ENCODE measurements at regions not wholly inside any gene's neighbourhood (a gene's known extent, or its start where the extent isn't known, plus 50 kb on each side); places are given as distances from the start of the nearest gene placed in this dataset.

GRCh38 chr9:81492710-81493447 lies 196.5 kb downstream of the TLE1 start:
- DNase-seq = no peak
- in situ Hi-C loops (cut with MboI; ENCODE audit: low pct_unique_long_range_greater_than_20kb, low sequenced_read_pairs) = no loop called here

GRCh38 chr9:81490605-81491331 lies 198.6 kb downstream of the TLE1 start:
- in situ Hi-C loops (cut with MboI; ENCODE audit: low pct_unique_long_range_greater_than_20kb, low sequenced_read_pairs) = no loop called here
- DNase-seq = no peak

- in situ Hi-C loops (cut with MboI; ENCODE audit: low pct_unique_long_range_greater_than_20kb, low sequenced_read_pairs) = no loop called here
- no peak for DNase-seq
Measured at GRCh38 chr9:81489046-81489445, 200.3 kb downstream of the TLE1 start.

GRCh38 chr9:81480828-81481604 lies 208.3 kb downstream of the TLE1 start:
- DNase-seq = no peak
- in situ Hi-C loops (cut with MboI; ENCODE audit: low pct_unique_long_range_greater_than_20kb, low sequenced_read_pairs) = no loop called here

- in situ Hi-C loops (cut with MboI; ENCODE audit: low pct_unique_long_range_greater_than_20kb, low sequenced_read_pairs) = no loop called here
- DNase-seq = no peak
Measured at GRCh38 chr9:81479573-81479972, 209.8 kb downstream of the TLE1 start.

- no peak for DNase-seq
- in situ Hi-C loops (cut with MboI; ENCODE audit: low pct_unique_long_range_greater_than_20kb, low sequenced_read_pairs) = no loop called here
Measured at GRCh38 chr9:81477669-81478068, 211.7 kb downstream of the TLE1 start.

GRCh38 chr9:81476813-81477490 lies 212.4 kb downstream of the TLE1 start:
- in situ Hi-C loops (cut with MboI; ENCODE audit: low pct_unique_long_range_greater_than_20kb, low sequenced_read_pairs) = no loop called here
- no peak for DNase-seq

- in situ Hi-C loops (cut with MboI; ENCODE audit: low pct_unique_long_range_greater_than_20kb, low sequenced_read_pairs) = no loop called here
- DNase-seq = no peak
Measured at GRCh38 chr9:81474792-81475191, 214.6 kb downstream of the TLE1 start.

- in situ Hi-C loops (cut with MboI; ENCODE audit: low pct_unique_long_range_greater_than_20kb, low sequenced_read_pairs) = no loop called here
- DNase-seq = no peak
Measured at GRCh38 chr9:81474125-81474524, 215.2 kb downstream of the TLE1 start.

GRCh38 chr9:81473708-81474107 lies 215.6 kb downstream of the TLE1 start:
- DNase-seq = no peak
- in situ Hi-C loops (cut with MboI; ENCODE audit: low pct_unique_long_range_greater_than_20kb, low sequenced_read_pairs) = no loop called here

GRCh38 chr9:81473206-81473605 lies 216.1 kb downstream of the TLE1 start:
- in situ Hi-C loops (cut with MboI; ENCODE audit: low pct_unique_long_range_greater_than_20kb, low sequenced_read_pairs) = no loop called here
- no peak for DNase-seq

GRCh38 chr9:81472701-81473100 lies 216.6 kb downstream of the TLE1 start:
- in situ Hi-C loops (cut with MboI; ENCODE audit: low pct_unique_long_range_greater_than_20kb, low sequenced_read_pairs) = no loop called here
- no peak for DNase-seq

GRCh38 chr9:81470864-81471263 lies 218.5 kb downstream of the TLE1 start:
- DNase-seq = no peak
- in situ Hi-C loops (cut with MboI; ENCODE audit: low pct_unique_long_range_greater_than_20kb, low sequenced_read_pairs) = no loop called here

GRCh38 chr9:81468084-81468595 lies 221.2 kb downstream of the TLE1 start:
- in situ Hi-C loops (cut with MboI; ENCODE audit: low pct_unique_long_range_greater_than_20kb, low sequenced_read_pairs) = no loop called here
- DNase-seq = no peak

GRCh38 chr9:81466981-81467380 lies 222.4 kb downstream of the TLE1 start:
- in situ Hi-C loops (cut with MboI; ENCODE audit: low pct_unique_long_range_greater_than_20kb, low sequenced_read_pairs) = no loop called here
- DNase-seq = no peak

GRCh38 chr9:81465468-81466011 lies 223.8 kb downstream of the TLE1 start:
- in situ Hi-C loops (cut with MboI; ENCODE audit: low pct_unique_long_range_greater_than_20kb, low sequenced_read_pairs) = no loop called here
- DNase-seq = no peak

- DNase-seq = no peak
- in situ Hi-C loops (cut with MboI; ENCODE audit: low pct_unique_long_range_greater_than_20kb, low sequenced_read_pairs) = no loop called here
Measured at GRCh38 chr9:81462801-81463200, 226.5 kb downstream of the TLE1 start.

- DNase-seq = no peak
- in situ Hi-C loops (cut with MboI; ENCODE audit: low pct_unique_long_range_greater_than_20kb, low sequenced_read_pairs) = no loop called here
Measured at GRCh38 chr9:81461196-81461595, 228.2 kb downstream of the TLE1 start.

- in situ Hi-C loops (cut with MboI; ENCODE audit: low pct_unique_long_range_greater_than_20kb, low sequenced_read_pairs) = no loop called here
- no peak for DNase-seq
Measured at GRCh38 chr9:81460693-81461092, 228.7 kb downstream of the TLE1 start.
